Upper lobe of left lung (tissue), 4 donors: ENCODE measurements at regions not wholly inside any gene's neighbourhood (a gene's known extent, or its start where the extent isn't known, plus 50 kb on each side); places are given as distances from the start of the nearest gene placed in this dataset.

Experiments used
- CTCF ChIP-seq, 6 experiments: fragments of 450-650 bp in 4 of 6; fragments of 200-600 bp in 2 of 6; sonication (generic) in 2 of 6; IDR thresholded peaks; one replicate each; pipeline ENCODE4 v1.5.1; 2016 to 2019; ENCODE audit warnings: antibody characterized with exemption in 6 of 6
- POLR2A ChIP-seq, 4 donors: fragments of 450-650 bp; IDR thresholded peaks; one replicate each; pipeline ENCODE4 v1.5.1; 2016 to 2017; ENCODE audit warnings: antibody characterized with exemption in 4 of 4, mild to moderate bottlenecking in 2 of 4

GRCh38 chr1:36567601-36568341 lies 85.1 kb upstream of the CSF3R start:
- no peak for TF ChIP-seq CTCF (IDR thresholded peaks at IDR 0.05)
- no peak for TF ChIP-seq POLR2A (IDR thresholded peaks at IDR 0.05)
